ENCODE measurements at regions not wholly inside any gene's neighbourhood (a gene's known extent, or its start where the extent isn't known, plus 50 kb on each side); places are given as distances from the start of the nearest gene placed in this dataset.
A peak's percentile ranks its signal among the peaks of the same experiment; 100 is the strongest.
"Not testable (repeated sequence)": the region's sequence is repeated elsewhere in the genome, so short reads cannot be mapped to it uniquely, and the experiment has no call there.

DNA sequence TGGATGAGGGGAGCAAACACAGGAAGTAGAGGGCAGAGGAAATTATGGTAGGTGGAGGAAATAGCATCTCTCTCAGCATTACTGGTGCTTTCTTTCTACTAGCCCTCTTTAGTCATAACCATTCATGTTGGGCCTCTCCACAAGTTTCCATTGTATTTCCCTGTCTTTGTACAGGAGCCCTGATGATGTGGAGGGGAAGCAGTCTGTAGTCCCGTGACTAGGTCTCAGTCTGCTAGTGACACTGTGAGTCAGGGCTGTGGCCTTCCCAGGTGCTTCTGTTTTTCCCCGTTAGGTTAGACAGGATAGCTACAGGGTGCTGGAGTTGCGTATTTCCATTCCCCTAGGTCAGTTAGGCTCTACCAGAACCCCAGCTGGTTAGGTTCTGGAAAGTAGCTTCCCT lies 82.9 kb upstream of the NAMPT start:
- no peak for DNase-seq (ENCODE audit: extremely low spot score)
- TF ChIP-seq, protein P1, sequence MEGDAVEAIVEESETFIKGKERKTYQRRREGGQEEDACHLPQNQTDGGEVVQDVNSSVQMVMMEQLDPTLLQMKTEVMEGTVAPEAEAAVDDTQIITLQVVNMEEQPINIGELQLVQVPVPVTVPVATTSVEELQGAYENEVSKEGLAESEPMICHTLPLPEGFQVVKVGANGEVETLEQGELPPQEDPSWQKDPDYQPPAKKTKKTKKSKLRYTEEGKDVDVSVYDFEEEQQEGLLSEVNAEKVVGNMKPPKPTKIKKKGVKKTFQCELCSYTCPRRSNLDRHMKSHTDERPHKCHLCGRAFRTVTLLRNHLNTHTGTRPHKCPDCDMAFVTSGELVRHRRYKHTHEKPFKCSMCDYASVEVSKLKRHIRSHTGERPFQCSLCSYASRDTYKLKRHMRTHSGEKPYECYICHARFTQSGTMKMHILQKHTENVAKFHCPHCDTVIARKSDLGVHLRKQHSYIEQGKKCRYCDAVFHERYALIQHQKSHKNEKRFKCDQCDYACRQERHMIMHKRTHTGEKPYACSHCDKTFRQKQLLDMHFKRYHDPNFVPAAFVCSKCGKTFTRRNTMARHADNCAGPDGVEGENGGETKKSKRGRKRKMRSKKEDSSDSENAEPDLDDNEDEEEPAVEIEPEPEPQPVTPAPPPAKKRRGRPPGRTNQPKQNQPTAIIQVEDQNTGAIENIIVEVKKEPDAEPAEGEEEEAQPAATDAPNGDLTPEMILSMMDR (IDR thresholded peaks at IDR 0.05; ENCODE audit: control extremely low read depth, extremely low read depth, low read depth, missing control alignments), result no peak
- ChIA-PET POLR2A (interaction anchor here (0.5 to 1.0 kb wide), 2 partner anchors 83 to 871 kb away, joined by 3 to 5 read pairs; partner anchors contain the start of gene NAMPT), CTCF (interaction anchor here (0.7 to 2.8 kb wide), 11 partner anchors 9 to 191 kb away, joined by 3 to 13 read pairs (median 5); no protein-coding TSS in a partner anchor)

DNA sequence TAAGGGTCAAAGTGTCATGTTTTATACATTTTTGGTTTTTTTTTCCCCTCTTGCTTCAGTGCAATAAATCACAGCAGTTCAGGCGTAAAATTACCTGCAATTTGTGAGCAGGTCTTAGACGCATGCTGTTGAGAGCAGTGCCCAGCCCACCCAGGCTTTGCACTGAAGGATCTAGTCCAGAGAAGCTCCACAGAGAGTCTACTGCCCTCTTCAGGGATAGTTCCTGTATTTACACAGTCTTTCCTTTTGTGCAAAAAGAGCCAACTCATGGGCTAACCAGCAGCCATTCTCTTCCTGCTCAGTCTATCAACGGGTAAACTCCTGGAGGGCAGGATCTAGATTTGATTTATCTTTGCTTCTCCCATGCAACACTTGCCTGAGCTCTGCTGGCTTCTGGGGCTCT lies 82.2 kb upstream of the NAMPT start:
- CTCF ChIA-PET, result interaction anchor here (1.1 to 2.8 kb wide), 10 partner anchors 9 to 190 kb away, joined by 3 to 13 read pairs (median 6); no protein-coding TSS in a partner anchor
- TF ChIP-seq, protein P1 (IDR thresholded peaks at IDR 0.05; ENCODE audit: control extremely low read depth, extremely low read depth, low read depth, missing control alignments), result peak; percentile 15
- peak; percentile 29 for DNase-seq (ENCODE audit: extremely low spot score)
- POLR2A ChIA-PET, result interaction anchor here (0.5 to 1.0 kb wide), 2 partner anchors 82 to 872 kb away, joined by 3 to 5 read pairs; partner anchors contain the start of gene NAMPT

DNA sequence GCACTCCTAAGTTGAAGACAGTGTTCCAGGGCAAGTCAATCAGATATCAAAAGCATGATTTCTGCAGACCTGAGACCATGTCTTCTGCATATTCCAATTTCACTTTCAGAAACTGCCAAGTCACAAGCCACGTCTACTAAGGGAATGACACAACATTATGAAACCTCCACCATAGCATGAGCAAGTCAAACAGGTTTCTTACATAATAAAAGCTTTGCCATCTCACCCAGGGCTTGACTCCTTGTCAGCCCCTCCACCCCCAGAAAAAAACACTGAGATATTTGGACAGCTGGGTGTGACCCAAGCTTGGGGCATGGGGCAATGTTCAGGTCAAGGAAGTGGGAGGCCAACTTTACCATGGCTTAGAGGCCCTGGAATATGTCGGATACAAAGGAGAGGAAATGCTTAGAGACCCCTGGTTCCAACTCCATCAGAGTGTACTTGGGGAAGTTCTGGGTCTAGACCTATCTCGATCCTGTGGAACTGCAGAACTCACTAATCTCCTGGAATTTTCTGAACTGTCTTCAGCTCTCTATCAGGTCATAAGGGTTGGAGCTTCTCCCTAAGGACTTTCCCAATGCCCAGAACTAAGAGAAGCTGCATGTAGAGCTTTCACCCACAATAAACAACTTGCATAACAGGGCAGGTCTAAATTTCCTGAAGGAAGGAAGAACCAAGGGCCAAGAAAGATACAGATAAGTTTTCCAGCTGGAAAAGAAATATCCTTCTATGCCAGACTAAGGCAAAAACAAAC lies 80.6 kb upstream of the NAMPT start:
- ChIA-PET POLR2A (interaction anchor here (1.3 kb wide), 1 partner anchor 81 kb away, joined by 6 read pairs; the partner anchor contains the start of gene NAMPT), CTCF (interaction anchor here (0.8 to 2.6 kb wide), 11 partner anchors 10 to 188 kb away, joined by 3 to 13 read pairs (median 4); no protein-coding TSS in a partner anchor)
- DNase-seq (ENCODE audit: extremely low spot score), result no peak
- TF ChIP-seq, protein P1 (IDR thresholded peaks at IDR 0.05; ENCODE audit: control extremely low read depth, extremely low read depth, low read depth, missing control alignments), result no peak

DNA sequence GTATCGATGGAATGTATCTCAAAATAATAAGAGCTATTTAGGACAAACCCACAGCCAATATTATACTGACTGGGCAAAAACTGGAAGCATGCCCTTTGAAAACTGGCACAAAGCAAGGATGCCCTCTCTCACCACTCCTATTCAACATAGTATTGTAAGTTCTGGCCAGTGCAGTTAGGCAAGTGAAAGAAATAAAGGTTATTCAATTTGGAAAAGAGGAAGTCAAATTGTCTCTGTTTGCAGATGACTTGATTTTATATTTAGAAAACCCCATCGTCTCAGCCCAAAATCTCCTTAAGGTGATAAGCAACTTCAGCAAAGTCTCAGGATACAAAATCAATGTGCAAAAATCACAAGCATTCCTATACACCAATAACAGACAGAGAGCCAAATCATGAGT lies 77.7 kb upstream of the NAMPT start:
- CTCF ChIA-PET, result interaction anchor here (1.0 to 1.5 kb wide), 3 partner anchors 9 to 186 kb away, joined by 3 to 4 read pairs (median 3); no protein-coding TSS in a partner anchor
- DNase-seq (ENCODE audit: extremely low spot score); POLR2A ChIA-PET: not testable (repeated sequence)

DNA sequence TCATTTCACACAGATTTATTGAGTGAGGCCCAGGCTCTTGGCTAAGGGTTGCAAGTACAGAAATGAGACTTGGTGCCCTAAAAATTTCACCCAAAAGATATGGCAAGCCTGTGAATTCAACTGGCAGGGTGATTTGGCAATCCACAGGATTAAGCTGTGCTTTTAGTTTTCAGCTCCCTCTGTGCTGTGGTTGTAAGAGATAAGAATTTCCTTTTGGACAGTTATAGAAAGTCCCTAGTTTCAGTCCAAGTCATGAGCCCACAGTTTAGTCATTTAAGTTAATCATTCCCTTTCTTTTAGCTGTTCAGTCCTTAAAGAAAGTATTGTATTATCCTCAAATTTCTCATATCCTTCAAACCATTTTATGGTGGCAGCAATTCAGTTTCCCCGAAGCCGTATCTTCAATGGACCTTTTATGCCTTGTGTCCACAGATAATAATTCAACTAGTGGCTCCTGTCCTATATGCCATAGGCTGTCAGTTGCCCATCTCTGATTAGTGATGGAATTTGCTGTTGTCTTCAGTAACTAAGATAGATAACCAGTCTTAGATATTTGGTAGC lies 73.4 kb upstream of the NAMPT start:
- CTCF ChIA-PET, result interaction anchor here (1.1 to 2.1 kb wide), 7 partner anchors 9 to 117 kb away, joined by 3 to 6 read pairs (median 4); no protein-coding TSS in a partner anchor
- TF ChIP-seq, protein P1 (IDR thresholded peaks at IDR 0.05; ENCODE audit: control extremely low read depth, extremely low read depth, low read depth, missing control alignments), result no peak
- POLR2A ChIA-PET, result interaction anchor here (0.6 to 1.4 kb wide), 3 partner anchors 11 to 250 kb away, joined by 3 to 7 read pairs (median 3); partner anchors contain the start of gene NAMPT
- no peak for DNase-seq (ENCODE audit: extremely low spot score)

DNA sequence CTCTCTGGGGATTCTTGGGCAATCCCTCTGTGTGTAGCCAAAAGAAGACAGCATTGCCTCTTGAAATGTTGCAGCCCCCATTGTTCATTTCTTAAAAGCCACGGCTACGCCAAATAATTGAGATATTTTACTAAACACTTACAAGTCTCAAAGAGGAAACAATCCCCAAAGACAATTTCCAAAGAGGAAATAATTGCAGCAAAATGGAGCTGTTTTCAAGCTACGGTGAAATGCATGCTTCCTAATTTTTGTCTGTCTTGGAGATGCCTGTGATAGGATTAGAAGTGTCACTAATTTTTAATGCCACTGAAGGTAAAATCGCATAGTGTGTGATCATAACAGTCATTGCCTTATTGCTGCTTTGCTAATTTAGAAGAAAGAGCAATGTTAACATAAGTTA lies 72.9 kb upstream of the NAMPT start:
- no peak for DNase-seq (ENCODE audit: extremely low spot score)
- ChIA-PET POLR2A (interaction anchor here (0.6 to 1.1 kb wide), 2 partner anchors 11 to 250 kb away, joined by 3 to 7 read pairs; no protein-coding TSS in a partner anchor), CTCF (interaction anchor here (1.4 to 2.1 kb wide), 4 partner anchors 9 to 57 kb away, joined by 4 to 6 read pairs (median 6); no protein-coding TSS in a partner anchor)
- TF ChIP-seq, protein P1 (IDR thresholded peaks at IDR 0.05; ENCODE audit: control extremely low read depth, extremely low read depth, low read depth, missing control alignments), result no peak
